ENCODE measurements at regions not wholly inside any gene's neighbourhood (a gene's known extent, or its start where the extent isn't known, plus 50 kb on each side); places are given as distances from the start of the nearest gene placed in this dataset.
A peak's percentile ranks its signal among the peaks of the same experiment; 100 is the strongest.

- no peak for DNase-seq (ENCODE audit: low read depth)
Observed at GRCh38 chr10:36634916-36635315, 490.5 kb upstream of the ANKRD30A start.

- no peak for DNase-seq (ENCODE audit: low read depth)
Observed at GRCh38 chr10:36630267-36630666, 495.1 kb upstream of the ANKRD30A start.

- DNase-seq (ENCODE audit: low read depth) = no peak
Observed at GRCh38 chr10:36629476-36629875, 495.9 kb upstream of the ANKRD30A start.

GRCh38 chr10:36624551-36625100 lies 500.8 kb upstream of the ANKRD30A start:
- no peak for DNase-seq (ENCODE audit: low read depth)

GRCh38 chr10:36621346-36621745 lies 504.1 kb upstream of the ANKRD30A start:
- DNase-seq (ENCODE audit: low read depth) = no peak

- no peak for DNase-seq (ENCODE audit: low read depth)
Observed at GRCh38 chr10:36612436-36612835, 513.0 kb upstream of the ANKRD30A start.

GRCh38 chr10:36608866-36609265 lies 516.5 kb upstream of the ANKRD30A start:
- no peak for DNase-seq (ENCODE audit: low read depth)

GRCh38 chr10:36608251-36608650 lies 517.1 kb upstream of the ANKRD30A start:
- DNase-seq (ENCODE audit: low read depth) = no peak

GRCh38 chr10:36606234-36606839 lies 519.1 kb upstream of the ANKRD30A start:
- DNase-seq (ENCODE audit: low read depth) = no peak

GRCh38 chr10:36604316-36604715 lies 521.1 kb upstream of the ANKRD30A start:
- no peak for DNase-seq (ENCODE audit: low read depth)

- DNase-seq (ENCODE audit: low read depth) = no peak
Observed at GRCh38 chr10:36603688-36604087, 521.7 kb upstream of the ANKRD30A start.

GRCh38 chr10:36602374-36602773 lies 523.0 kb upstream of the ANKRD30A start:
- no peak for DNase-seq (ENCODE audit: low read depth)

- DNase-seq (ENCODE audit: low read depth) = no peak
Observed at GRCh38 chr10:36597756-36598320, 527.6 kb upstream of the ANKRD30A start.

- DNase-seq (ENCODE audit: low read depth) = no peak
Observed at GRCh38 chr10:36592964-36593363, 532.4 kb upstream of the ANKRD30A start.

- DNase-seq (ENCODE audit: low read depth) = no peak
Observed at GRCh38 chr10:36591436-36591835, 534.0 kb upstream of the ANKRD30A start.

GRCh38 chr10:36583690-36584089 lies 541.7 kb upstream of the ANKRD30A start:
- DNase-seq (ENCODE audit: low read depth) = no peak

- no peak for DNase-seq (ENCODE audit: low read depth)
Observed at GRCh38 chr10:36581237-36581636, 544.2 kb upstream of the ANKRD30A start.

- no peak for DNase-seq (ENCODE audit: low read depth)
Observed at GRCh38 chr10:36578306-36578705, 547.1 kb upstream of the ANKRD30A start.

- DNase-seq (ENCODE audit: low read depth) = no peak
Observed at GRCh38 chr10:36577126-36577525, 548.3 kb upstream of the ANKRD30A start.

GRCh38 chr10:36574207-36574606 lies 551.2 kb upstream of the ANKRD30A start:
- DNase-seq (ENCODE audit: low read depth) = peak; percentile 44

GRCh38 chr10:36573246-36573645 lies 552.2 kb upstream of the ANKRD30A start:
- DNase-seq (ENCODE audit: low read depth) = no peak

GRCh38 chr10:36564433-36564832 lies 561.0 kb upstream of the ANKRD30A start:
- DNase-seq (ENCODE audit: low read depth) = no peak
